H1 (cell line): ENCODE measurements at regions not wholly inside any gene's neighbourhood (a gene's known extent, or its start where the extent isn't known, plus 50 kb on each side); places are given as distances from the start of the nearest gene placed in this dataset.

ENCODE experiments used
- ATF3 ChIP-seq: IDR thresholded peaks from 2 replicates; pipeline ENCODE4 v1.6.1; 2011; ENCODE audit warnings: low read depth, mild to moderate bottlenecking, low read length; ENCODE audit not compliant: insufficient read depth
- CTCF ChIP-seq, 3 experiments: IDR thresholded peaks; 1 replicate in 2 of 3; 2 replicates in 1 of 3; pipeline versions ENCODE4 v1.5.1 to v1.6.1; 2011; ENCODE audit warnings: low read length in 3 of 3, mild to moderate bottlenecking in 3 of 3, inconsistent platforms in 2 of 3, low read depth in 1 of 3, moderate library complexity in 1 of 3; ENCODE audit not compliant: insufficient read depth in 1 of 3; ENCODE audit errors: control extremely low read depth in 1 of 3
- EP300 ChIP-seq, 2 experiments: IDR thresholded peaks; 1 replicate in 1 of 2; 2 replicates in 1 of 2; pipeline ENCODE4 v1.6.1; 2011 to 2012; ENCODE audit warnings: low read depth in 2 of 2, low read length in 2 of 2, mild to moderate bottlenecking in 2 of 2, borderline replicate concordance in 1 of 2, inconsistent platforms in 1 of 2, moderate library complexity in 1 of 2
- GABPA ChIP-seq: IDR thresholded peaks from 2 replicates; pipeline ENCODE4 v1.6.1; 2011; ENCODE audit warnings: mild to moderate bottlenecking, low read length, moderate library complexity, borderline replicate concordance; ENCODE audit not compliant: insufficient read depth
- POLR2A ChIP-seq, 2 experiments: IDR thresholded peaks; 1 replicate in 1 of 2; 2 replicates in 1 of 2; pipeline ENCODE4 v1.6.1; 2011; ENCODE audit warnings: low read depth in 2 of 2, low read length in 2 of 2, mild to moderate bottlenecking in 2 of 2; ENCODE audit errors: control extremely low read depth in 1 of 2
- POLR2AphosphoS5 ChIP-seq: IDR thresholded peaks from 2 replicates; pipeline ENCODE4 v1.6.1; 2011; ENCODE audit warnings: low read depth, low read length
- RAD21 ChIP-seq, 2 experiments: IDR thresholded peaks in 1 of 2; conservative IDR thresholded peaks in 1 of 2; 2 replicates each; pipeline ENCODE4 v1.6.1; 2011; ENCODE audit warnings: low read depth in 2 of 2, low read length in 2 of 2, improper control_type of control experiment in 1 of 2, inconsistent platforms in 1 of 2, mild to moderate bottlenecking in 1 of 2, moderate library complexity in 1 of 2
- RNF2 ChIP-seq: fragments of 200-900, 300-1000 bp; sonication (generic); IDR thresholded peaks from 2 replicates; pipeline ENCODE4 v1.7.1; 2016; ENCODE audit warnings: borderline replicate concordance, low read depth, mild to moderate bottlenecking, antibody characterized with exemption, low read length; ENCODE audit not compliant: poor library complexity, severe bottlenecking; ENCODE audit errors: missing control alignments
- SIRT6 ChIP-seq: IDR thresholded peaks from one replicate; pipeline ENCODE4 v1.7.1; 2012; ENCODE audit warnings: low read length, inconsistent platforms
- SP4 ChIP-seq: IDR thresholded peaks from 2 replicates; pipeline ENCODE4 v1.6.1; 2012; ENCODE audit warnings: low read length, inconsistent platforms
- SRF ChIP-seq: IDR thresholded peaks from 2 replicates; pipeline ENCODE4 v1.6.1; 2011; ENCODE audit warnings: mild to moderate bottlenecking, low read depth, low read length, moderate library complexity
- SUZ12 ChIP-seq: fragments of 200-600 bp; sonication (generic); IDR thresholded peaks from 2 replicates; pipeline ENCODE4 v1.6.1; 2012; ENCODE audit warnings: mild to moderate bottlenecking, inconsistent platforms, low read length, moderate library complexity, mixed read lengths
- TAF1 ChIP-seq: IDR thresholded peaks from 2 replicates; pipeline ENCODE4 v1.6.1; 2011; ENCODE audit warnings: mild to moderate bottlenecking, low read depth, low read length
- USF2 ChIP-seq: IDR thresholded peaks from 2 replicates; pipeline ENCODE4 v1.6.1; 2011; ENCODE audit warnings: low read length, improper control_type of control experiment

GRCh38 chr10:53573498-53573897, 800.9 kb upstream of the MBL2 start:
- no peak for TF ChIP-seq CTCF (IDR thresholded peaks at IDR 0.05; ENCODE audit: control extremely low read depth in 1 of 3, insufficient read depth in 1 of 3, low read depth in 1 of 3, low read length in 3 of 3)
- no peak for TF ChIP-seq POLR2A (IDR thresholded peaks at IDR 0.05; ENCODE audit: control extremely low read depth in 1 of 2, low read depth in 2 of 2, low read length in 2 of 2)
- no peak for TF ChIP-seq RAD21 (IDR thresholded peaks at IDR 0.05 in 1 of 2, conservative IDR thresholded peaks at IDR 0.05 in 1 of 2; ENCODE audit: low read depth in 2 of 2, low read length in 2 of 2)
- no peak for TF ChIP-seq TAF1
- no peak for TF ChIP-seq SP4
- TF ChIP-seq POLR2AphosphoS5: no peak
- no peak for TF ChIP-seq USF2
- TF ChIP-seq GABPA: no peak
- TF ChIP-seq ATF3: no peak
- no peak for TF ChIP-seq SIRT6
- no peak for TF ChIP-seq RNF2
- TF ChIP-seq SUZ12: no peak
- no peak for TF ChIP-seq EP300 (IDR thresholded peaks at IDR 0.05; ENCODE audit: borderline replicate concordance in 1 of 2, low read depth in 2 of 2, low read length in 2 of 2)
- TF ChIP-seq SRF: no peak
